RWPE2 (cell line): ENCODE measurements at regions not wholly inside any gene's neighbourhood (a gene's known extent, or its start where the extent isn't known, plus 50 kb on each side); places are given as distances from the start of the nearest gene placed in this dataset.

Source experiments
- ATAC-seq: fragments of 200-7000 bp; cut with Tn5 transposase; 3 replicates; pipeline ENCODE4 v1.9.1; 2021; ENCODE audit warnings: low read depth
- DNase-seq: peaks from one replicate; pipeline ENCODE4 v3.0.0-alpha.2; 2020; ENCODE audit warnings: low spot score
- H3K27ac ChIP-seq: fragments of 450-650 bp; 2 replicates; pipeline ENCODE4 v1.5.1; 2017; ENCODE audit warnings: mild to moderate bottlenecking; ENCODE audit not compliant: poor library complexity, severe bottlenecking
- H3K27me3 ChIP-seq: fragments of 250-450 bp; sonication (Bioruptor Pico); 2 replicates; pipeline ENCODE4 v1.5.1; 2021; ENCODE audit warnings: mild to moderate bottlenecking, moderate library complexity; ENCODE audit not compliant: insufficient read depth, poor library complexity, severe bottlenecking
- H3K36me3 ChIP-seq: fragments of 250-450 bp; sonication (Bioruptor Pico); 2 replicates; pipeline ENCODE4 v1.5.1; 2020; ENCODE audit warnings: low read depth, mild to moderate bottlenecking, moderate library complexity
- H3K4me1 ChIP-seq: fragments of 250-450 bp; sonication (Bioruptor Pico); 2 replicates; pipeline ENCODE4 v1.5.1; 2021; ENCODE audit warnings: mild to moderate bottlenecking, moderate library complexity; ENCODE audit not compliant: insufficient read depth, poor library complexity, severe bottlenecking
- H3K4me3 ChIP-seq: fragments of 250-450 bp; sonication (Bioruptor Pico); 2 replicates; pipeline ENCODE4 v1.5.1; 2021; ENCODE audit warnings: mild to moderate bottlenecking, moderate library complexity; ENCODE audit not compliant: severe bottlenecking
- H3K9me3 ChIP-seq: fragments of 250-450 bp; sonication (Bioruptor Pico); 2 replicates; pipeline ENCODE4 v1.5.1; 2021; ENCODE audit warnings: mild to moderate bottlenecking, moderate library complexity; ENCODE audit not compliant: severe bottlenecking
- TF ChIP-seq, protein P1 (sequence below): fragments of 450-650 bp; IDR thresholded peaks from one replicate; pipeline ENCODE4 v1.5.1; 2017; ENCODE audit warnings: mild to moderate bottlenecking, moderate library complexity; ENCODE audit not compliant: poor library complexity, severe bottlenecking

DNA sequence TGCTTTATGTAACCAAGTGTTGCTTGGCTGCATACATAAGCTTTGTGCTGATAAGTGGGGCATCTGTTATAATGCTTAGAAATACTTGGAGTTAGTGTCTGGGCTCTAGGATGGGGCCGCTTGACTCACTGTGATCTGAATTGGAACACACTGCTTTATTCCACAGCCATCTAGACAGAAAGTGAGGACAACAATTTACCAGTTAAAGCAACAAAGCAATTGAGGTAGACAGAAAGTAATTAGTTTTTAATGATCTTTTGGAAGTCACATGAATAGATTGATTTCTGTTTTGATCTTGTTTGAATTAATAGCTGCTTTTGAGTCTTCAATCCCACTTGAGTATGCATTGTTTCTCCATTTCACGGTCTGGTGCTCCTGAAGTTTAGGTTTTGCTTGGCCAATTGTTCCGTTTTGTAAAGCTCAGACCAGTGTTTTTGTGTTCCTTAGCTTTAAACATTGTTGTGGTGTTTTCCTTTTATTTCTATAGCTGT lies 157.5 kb downstream of the TRMT11 start:
- TF ChIP-seq, protein P1, sequence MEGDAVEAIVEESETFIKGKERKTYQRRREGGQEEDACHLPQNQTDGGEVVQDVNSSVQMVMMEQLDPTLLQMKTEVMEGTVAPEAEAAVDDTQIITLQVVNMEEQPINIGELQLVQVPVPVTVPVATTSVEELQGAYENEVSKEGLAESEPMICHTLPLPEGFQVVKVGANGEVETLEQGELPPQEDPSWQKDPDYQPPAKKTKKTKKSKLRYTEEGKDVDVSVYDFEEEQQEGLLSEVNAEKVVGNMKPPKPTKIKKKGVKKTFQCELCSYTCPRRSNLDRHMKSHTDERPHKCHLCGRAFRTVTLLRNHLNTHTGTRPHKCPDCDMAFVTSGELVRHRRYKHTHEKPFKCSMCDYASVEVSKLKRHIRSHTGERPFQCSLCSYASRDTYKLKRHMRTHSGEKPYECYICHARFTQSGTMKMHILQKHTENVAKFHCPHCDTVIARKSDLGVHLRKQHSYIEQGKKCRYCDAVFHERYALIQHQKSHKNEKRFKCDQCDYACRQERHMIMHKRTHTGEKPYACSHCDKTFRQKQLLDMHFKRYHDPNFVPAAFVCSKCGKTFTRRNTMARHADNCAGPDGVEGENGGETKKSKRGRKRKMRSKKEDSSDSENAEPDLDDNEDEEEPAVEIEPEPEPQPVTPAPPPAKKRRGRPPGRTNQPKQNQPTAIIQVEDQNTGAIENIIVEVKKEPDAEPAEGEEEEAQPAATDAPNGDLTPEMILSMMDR = no peak
- no peaks in the 10 kb centered on the region for H3K4me1 ChIP-seq
- H3K9me3 ChIP-seq = no peaks in the 10 kb centered on the region
- DNase-seq = no peak
- H3K36me3 ChIP-seq = no peaks in the 10 kb centered on the region
- no peaks in the 10 kb centered on the region for H3K27me3 ChIP-seq
- no peak overlapping the region for H3K27ac ChIP-seq
- no peak overlapping the region for H3K4me3 ChIP-seq
- ATAC-seq = no peak

DNA sequence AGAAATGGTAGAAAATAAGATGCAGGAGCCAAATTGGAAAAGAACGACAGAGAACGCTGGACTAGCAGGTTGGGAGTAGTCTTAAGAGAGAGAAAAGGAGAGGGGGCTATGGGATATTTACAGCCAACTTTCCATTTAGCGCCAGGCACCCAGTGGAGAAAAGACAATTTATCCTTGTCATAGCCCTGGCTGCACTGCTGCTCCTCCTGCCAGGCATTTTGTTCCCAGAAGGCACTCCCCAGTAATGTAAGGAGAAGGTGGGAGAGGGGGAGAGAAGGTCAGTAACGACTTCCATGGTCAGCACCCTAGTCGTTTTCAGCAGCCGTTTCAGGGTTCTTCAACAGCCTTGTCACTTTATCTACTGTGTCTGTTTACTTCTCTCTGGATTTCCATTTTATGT lies 159.0 kb downstream of the TRMT11 start:
- H3K27me3 ChIP-seq = no peaks in the 10 kb centered on the region
- no peaks in the 10 kb centered on the region for H3K9me3 ChIP-seq
- ATAC-seq = no peak
- H3K4me3 ChIP-seq = no peak overlapping the region
- TF ChIP-seq, protein P1 = no peak
- DNase-seq = no peak
- no peak overlapping the region for H3K27ac ChIP-seq
- no peaks in the 10 kb centered on the region for H3K4me1 ChIP-seq
- no peaks in the 10 kb centered on the region for H3K36me3 ChIP-seq

DNA sequence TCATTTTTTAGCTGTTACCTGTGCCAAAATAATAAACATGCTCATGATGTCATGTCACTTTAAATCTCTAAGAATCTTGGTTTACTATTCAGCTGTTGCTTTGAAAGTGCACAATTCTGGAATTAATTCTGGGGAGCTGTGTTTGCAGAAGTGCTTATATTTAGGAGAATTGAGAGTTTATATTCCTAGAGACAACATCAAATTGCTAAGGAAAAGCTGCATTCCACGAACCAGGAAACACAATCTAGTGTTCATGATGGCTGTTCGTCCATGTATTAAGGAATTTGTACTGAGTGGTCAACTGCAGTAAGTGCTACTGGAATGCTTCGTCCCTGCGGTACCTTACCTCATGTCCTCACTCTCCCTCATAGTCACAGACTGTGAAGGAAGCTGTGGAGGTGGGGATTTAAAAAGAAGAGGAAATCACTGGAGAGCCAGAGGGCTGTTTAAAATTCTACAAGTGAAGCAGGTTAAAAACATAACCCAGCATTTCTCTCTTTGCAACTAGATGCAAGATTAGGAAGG lies 161.0 kb downstream of the TRMT11 start:
- ATAC-seq (no peak), DNase-seq (no peak)
- Histone ChIP-seq H3K27me3 (no peaks in the 10 kb centered on the region), H3K9me3 (no peaks in the 10 kb centered on the region), H3K4me1 (no peaks in the 10 kb centered on the region), H3K36me3 (no peaks in the 10 kb centered on the region), H3K4me3 (no peak overlapping the region), H3K27ac (no peak overlapping the region)
- TF ChIP-seq, protein P1 = no peak

DNA sequence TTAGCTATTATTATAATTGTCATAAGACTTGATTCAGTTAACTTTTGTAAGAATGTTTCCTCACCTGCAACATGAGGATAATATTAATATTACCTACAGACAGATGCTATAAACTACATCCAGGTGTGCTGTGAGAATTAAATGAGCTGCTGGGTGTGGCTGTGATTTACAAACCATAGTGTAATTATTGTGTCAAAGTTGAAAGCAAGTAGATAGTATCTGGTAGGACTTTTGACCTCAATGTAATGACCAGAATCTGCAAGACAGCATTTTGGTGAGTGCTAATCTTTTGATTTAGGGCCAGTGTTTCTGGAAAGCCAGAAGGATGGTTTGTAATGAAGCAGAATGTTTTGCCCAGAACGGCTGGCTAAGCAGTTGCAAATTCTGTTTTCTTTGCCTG lies 162.5 kb downstream of the TRMT11 start:
- no peaks in the 10 kb centered on the region for H3K9me3 ChIP-seq
- H3K4me3 ChIP-seq = no peak overlapping the region
- H3K27me3 ChIP-seq = no peaks in the 10 kb centered on the region
- no peaks in the 10 kb centered on the region for H3K4me1 ChIP-seq
- no peak overlapping the region for H3K27ac ChIP-seq
- no peak for ATAC-seq
- DNase-seq = no peak
- H3K36me3 ChIP-seq = no peaks in the 10 kb centered on the region
- TF ChIP-seq, protein P1 = no peak

DNA sequence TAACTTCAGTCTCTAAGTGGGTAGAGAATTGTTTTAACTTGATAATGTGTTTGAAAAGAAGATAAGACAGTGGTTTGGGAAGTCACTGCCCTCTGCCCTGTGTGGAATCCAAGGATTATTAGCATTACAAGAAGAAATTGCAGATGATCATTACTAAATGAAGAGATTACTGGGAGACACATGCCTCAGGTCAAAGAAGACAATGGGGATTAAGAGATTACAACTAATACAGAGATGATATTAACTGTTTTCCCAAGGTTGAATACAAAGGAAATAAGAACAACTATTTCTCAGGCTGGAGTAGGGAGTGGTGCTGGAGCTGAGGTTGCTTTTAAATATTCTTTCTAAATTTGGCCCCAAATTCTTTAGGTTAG lies 166.0 kb downstream of the TRMT11 start:
- no peak for ATAC-seq

More for the DNA sequence above, 166.0 kb downstream of the TRMT11 start:
- TF ChIP-seq, protein P1 = no peak
- no peaks in the 10 kb centered on the region for H3K9me3 ChIP-seq
- H3K4me1 ChIP-seq = no peaks in the 10 kb centered on the region
- DNase-seq = no peak
- H3K27ac ChIP-seq = no peak overlapping the region
- H3K4me3 ChIP-seq = no peak overlapping the region
- no peaks in the 10 kb centered on the region for H3K27me3 ChIP-seq
- H3K36me3 ChIP-seq = no peaks in the 10 kb centered on the region
